ENCODE measurements at regions not wholly inside any gene's neighbourhood (a gene's known extent, or its start where the extent isn't known, plus 50 kb on each side); places are given as distances from the start of the nearest gene placed in this dataset.

DNA sequence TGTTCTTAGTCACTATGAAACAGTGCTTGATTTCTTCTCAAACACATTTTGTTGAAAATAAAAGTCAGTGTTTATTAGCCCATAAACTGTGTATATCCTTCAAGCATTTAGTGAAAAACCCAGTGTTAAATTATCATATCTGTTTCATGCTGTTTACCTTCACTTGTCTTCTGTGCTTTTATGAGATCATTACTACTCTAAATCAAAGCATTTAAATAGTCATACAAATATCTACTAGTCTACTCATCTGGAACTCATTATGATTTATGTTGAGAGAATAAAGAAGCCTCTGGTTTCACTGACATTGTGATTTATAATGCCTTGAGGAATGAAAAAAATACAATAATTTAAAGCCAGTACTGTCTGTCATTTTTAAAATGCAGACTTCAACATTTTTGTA, 366.5 kb downstream of the SLCO4C1 start:
- H3K27me3 ChIP-seq (ENCODE audit: control insufficient read depth in 1 of 2, insufficient read depth in 1 of 2, low read length in 2 of 2), result no peaks in the 10 kb centered on the region
- H2BK120ac ChIP-seq (ENCODE audit: low read depth, low read length), result no peak overlapping the region
- no peak overlapping the region for H3K23ac ChIP-seq (ENCODE audit: low read length in 2 of 2)
- H2BK12ac ChIP-seq (ENCODE audit: low read length in 2 of 2), result no peak overlapping the region
- H3K9me3 ChIP-seq (ENCODE audit: control insufficient read depth, low read length), result no peaks in the 10 kb centered on the region
- no peak for DNase-seq
- H3K4ac ChIP-seq (ENCODE audit: low read depth in 1 of 2, low read length in 2 of 2), result no peak overlapping the region
- no peak overlapping the region for H3K14ac ChIP-seq (ENCODE audit: low read length in 2 of 2)
- H2BK15ac ChIP-seq (ENCODE audit: low read depth, poor library complexity, severe bottlenecking), result no peak overlapping the region
- no peak overlapping the region for H3K27ac ChIP-seq (ENCODE audit: low read length, poor library complexity, severe bottlenecking)
- no peak overlapping the region for H2AFZ ChIP-seq (ENCODE audit: low read depth, low read length)
- no peak overlapping the region for H2AK5ac ChIP-seq (ENCODE audit: low read length, severe bottlenecking)
- no peak overlapping the region for H4K91ac ChIP-seq (ENCODE audit: low read length)
- H3K4me1 ChIP-seq (ENCODE audit: control insufficient read depth, insufficient read depth, low read depth, low read length), result no peaks in the 10 kb centered on the region
- H4K8ac ChIP-seq (ENCODE audit: low read length), result no peak overlapping the region
- no peak overlapping the region for H3K4me3 ChIP-seq (ENCODE audit: insufficient read depth in 1 of 2, low read depth in 1 of 2, low read length in 2 of 2)
- no peaks in the 10 kb centered on the region for H3K36me3 ChIP-seq (ENCODE audit: control insufficient read depth in 1 of 2, insufficient read depth in 2 of 2, low read depth in 1 of 2, low read length in 2 of 2)
- no peak overlapping the region for H3K4me2 ChIP-seq (ENCODE audit: low read length, poor library complexity, severe bottlenecking)
- H3K9ac ChIP-seq (ENCODE audit: low read length), result no peak overlapping the region
- no peaks in the 10 kb centered on the region for H3K79me1 ChIP-seq (replicated peaks; ENCODE audit: low read length, poor library complexity, severe bottlenecking)
- no peak overlapping the region for H2BK5ac ChIP-seq (ENCODE audit: low read depth, low read length, poor library complexity, severe bottlenecking)
- H3K18ac ChIP-seq (ENCODE audit: low read depth in 1 of 2, low read length in 2 of 2), result no peak overlapping the region

DNA sequence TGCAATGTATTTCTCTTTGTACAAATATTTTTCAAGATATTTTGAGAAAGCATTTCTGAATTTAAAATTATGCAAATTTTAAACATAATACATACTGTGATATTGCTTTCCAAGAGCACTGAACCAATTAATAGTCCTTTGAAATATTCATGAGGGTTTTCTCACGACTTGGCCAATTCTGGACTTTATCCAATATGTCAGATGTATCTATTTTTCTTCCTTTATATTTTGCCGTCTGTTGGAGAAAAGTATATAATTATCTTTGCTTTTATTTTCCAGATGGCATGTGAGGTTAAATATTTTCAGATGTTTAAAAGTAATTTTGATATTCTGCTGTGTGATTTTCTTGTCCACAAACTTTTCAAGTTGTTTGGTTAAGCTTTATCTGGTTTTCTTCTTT, 378.9 kb downstream of the SLCO4C1 start:
- Histone ChIP-seq H2BK5ac (ENCODE audit: low read depth, low read length, poor library complexity, severe bottlenecking) (no peak overlapping the region), H3K4me1 (ENCODE audit: control insufficient read depth, insufficient read depth, low read depth, low read length) (no peaks in the 10 kb centered on the region), H3K4ac (ENCODE audit: low read depth in 1 of 2, low read length in 2 of 2) (no peak overlapping the region), H3K27me3 (ENCODE audit: control insufficient read depth in 1 of 2, insufficient read depth in 1 of 2, low read length in 2 of 2) (no peaks in the 10 kb centered on the region), H2AK5ac (ENCODE audit: low read length, severe bottlenecking) (no peak overlapping the region), H3K9me3 (ENCODE audit: control insufficient read depth, low read length) (no peaks in the 10 kb centered on the region), H3K23ac (ENCODE audit: low read length in 2 of 2) (no peak overlapping the region), H4K91ac (ENCODE audit: low read length) (no peak overlapping the region), H2AFZ (ENCODE audit: low read depth, low read length) (no peak overlapping the region), H3K14ac (ENCODE audit: low read length in 2 of 2) (no peak overlapping the region), H2BK120ac (ENCODE audit: low read depth, low read length) (no peak overlapping the region), H3K4me2 (ENCODE audit: low read length, poor library complexity, severe bottlenecking) (no peak overlapping the region), H3K79me1 (replicated peaks; ENCODE audit: low read length, poor library complexity, severe bottlenecking) (no peaks in the 10 kb centered on the region), H3K9ac (ENCODE audit: low read length) (no peak overlapping the region), H3K18ac (ENCODE audit: low read depth in 1 of 2, low read length in 2 of 2) (no peak overlapping the region), H3K4me3 (ENCODE audit: insufficient read depth in 1 of 2, low read depth in 1 of 2, low read length in 2 of 2) (no peak overlapping the region), H2BK15ac (ENCODE audit: low read depth, poor library complexity, severe bottlenecking) (no peak overlapping the region), H2BK12ac (ENCODE audit: low read length in 2 of 2) (no peak overlapping the region), H3K27ac (ENCODE audit: low read length, poor library complexity, severe bottlenecking) (no peak overlapping the region), H3K36me3 (ENCODE audit: control insufficient read depth in 1 of 2, insufficient read depth in 2 of 2, low read depth in 1 of 2, low read length in 2 of 2) (no peaks in the 10 kb centered on the region), H4K8ac (ENCODE audit: low read length) (no peak overlapping the region)
- no CpG with 5 or more reads among the region's 2 CpGs for WGBS
- no peak for DNase-seq

DNA sequence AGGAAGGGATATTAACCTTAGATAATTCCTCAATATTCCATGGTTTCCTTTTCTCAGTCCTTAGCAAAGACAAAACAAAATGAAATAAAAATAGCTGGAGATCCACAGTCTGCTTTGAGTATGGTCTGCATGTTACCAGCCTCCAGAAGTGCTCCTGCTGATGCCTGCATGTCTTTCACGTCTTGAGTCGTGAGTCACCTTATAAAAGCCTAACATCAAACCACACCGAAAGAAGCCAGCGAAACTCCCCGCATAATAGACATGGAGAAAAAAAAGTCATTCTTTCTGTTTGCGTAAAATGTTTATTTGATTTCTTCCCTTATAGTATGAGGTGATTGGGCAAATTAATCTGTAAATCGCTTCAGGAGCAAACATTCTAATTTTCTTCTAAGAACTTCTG, 380.5 kb downstream of the SLCO4C1 start:
- Histone ChIP-seq H3K4ac (ENCODE audit: low read depth in 1 of 2, low read length in 2 of 2) (no peak overlapping the region), H3K36me3 (ENCODE audit: control insufficient read depth in 1 of 2, insufficient read depth in 2 of 2, low read depth in 1 of 2, low read length in 2 of 2) (no peaks in the 10 kb centered on the region), H2AFZ (ENCODE audit: low read depth, low read length) (no peak overlapping the region), H3K79me1 (replicated peaks; ENCODE audit: low read length, poor library complexity, severe bottlenecking) (no peaks in the 10 kb centered on the region), H2BK12ac (ENCODE audit: low read length in 2 of 2) (no peak overlapping the region), H4K8ac (ENCODE audit: low read length) (no peak overlapping the region), H3K14ac (ENCODE audit: low read length in 2 of 2) (no peak overlapping the region), H3K4me2 (ENCODE audit: low read length, poor library complexity, severe bottlenecking) (peak overlapping the region; percentile 48), H3K27me3 (ENCODE audit: control insufficient read depth in 1 of 2, insufficient read depth in 1 of 2, low read length in 2 of 2) (no peaks in the 10 kb centered on the region), H2BK120ac (ENCODE audit: low read depth, low read length) (no peak overlapping the region), H2AK5ac (ENCODE audit: low read length, severe bottlenecking) (no peak overlapping the region), H3K9me3 (ENCODE audit: control insufficient read depth, low read length) (no peaks in the 10 kb centered on the region), H3K27ac (ENCODE audit: low read length, poor library complexity, severe bottlenecking) (no peak overlapping the region), H3K4me3 (ENCODE audit: insufficient read depth in 1 of 2, low read depth in 1 of 2, low read length in 2 of 2) (no peak overlapping the region), H2BK15ac (ENCODE audit: low read depth, poor library complexity, severe bottlenecking) (no peak overlapping the region), H3K23ac (ENCODE audit: low read length in 2 of 2) (no peak overlapping the region), H3K4me1 (ENCODE audit: control insufficient read depth, insufficient read depth, low read depth, low read length) (no peaks in the 10 kb centered on the region), H2BK5ac (ENCODE audit: low read depth, low read length, poor library complexity, severe bottlenecking) (no peak overlapping the region), H3K9ac (ENCODE audit: low read length) (no peak overlapping the region), H3K18ac (ENCODE audit: low read depth in 1 of 2, low read length in 2 of 2) (no peak overlapping the region), H4K91ac (ENCODE audit: low read length) (no peak overlapping the region)
- 28% methylated on average over 5 of the region's 7 CpGs for whole genome bisulfite sequencing
- DNase-seq, result peak; percentile 70

DNA sequence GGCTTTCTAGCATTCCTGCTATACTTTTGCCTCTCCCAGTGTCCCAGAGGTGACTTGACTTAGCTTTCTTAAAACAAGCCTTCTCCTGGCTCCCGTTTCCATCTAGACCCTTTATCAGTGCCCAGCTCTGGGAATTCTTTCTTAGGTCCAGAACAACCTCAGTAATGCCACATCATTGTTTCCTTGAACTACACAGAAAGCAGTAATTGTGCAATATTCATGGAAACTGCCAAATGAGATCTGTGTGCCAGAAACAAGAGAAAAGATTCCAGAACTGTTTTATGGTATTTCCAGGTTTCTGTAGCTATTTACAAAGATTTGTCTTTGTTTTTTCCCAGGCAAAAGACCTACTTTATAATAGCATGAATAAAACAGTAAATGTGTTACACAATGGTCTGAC, 391.3 kb downstream of the SLCO4C1 start:
- H3K23ac ChIP-seq (ENCODE audit: low read length in 2 of 2), result no peak overlapping the region
- no peak overlapping the region for H3K4me3 ChIP-seq (ENCODE audit: insufficient read depth in 1 of 2, low read depth in 1 of 2, low read length in 2 of 2)
- WGBS, result 69% methylated on average over 1 of the region's 1 CpG
- no peak overlapping the region for H2BK12ac ChIP-seq (ENCODE audit: low read length in 2 of 2)
- no peak overlapping the region for H4K91ac ChIP-seq (ENCODE audit: low read length)
- no peak overlapping the region for H2AFZ ChIP-seq (ENCODE audit: low read depth, low read length)
- no peaks in the 10 kb centered on the region for H3K36me3 ChIP-seq (ENCODE audit: control insufficient read depth in 1 of 2, insufficient read depth in 2 of 2, low read depth in 1 of 2, low read length in 2 of 2)
- H3K9me3 ChIP-seq (ENCODE audit: control insufficient read depth, low read length), result no peaks in the 10 kb centered on the region
- H3K27me3 ChIP-seq (ENCODE audit: control insufficient read depth in 1 of 2, insufficient read depth in 1 of 2, low read length in 2 of 2), result no peaks in the 10 kb centered on the region
- no peak overlapping the region for H3K4ac ChIP-seq (ENCODE audit: low read depth in 1 of 2, low read length in 2 of 2)
- H3K9ac ChIP-seq (ENCODE audit: low read length), result no peak overlapping the region
- no peaks in the 10 kb centered on the region for H3K79me1 ChIP-seq (replicated peaks; ENCODE audit: low read length, poor library complexity, severe bottlenecking)
- H2BK5ac ChIP-seq (ENCODE audit: low read depth, low read length, poor library complexity, severe bottlenecking), result no peak overlapping the region
- H2AK5ac ChIP-seq (ENCODE audit: low read length, severe bottlenecking), result no peak overlapping the region
- H3K18ac ChIP-seq (ENCODE audit: low read depth in 1 of 2, low read length in 2 of 2), result no peak overlapping the region
- H4K8ac ChIP-seq (ENCODE audit: low read length), result no peak overlapping the region
- peak; percentile 28 for DNase-seq
- no peak overlapping the region for H3K4me2 ChIP-seq (ENCODE audit: low read length, poor library complexity, severe bottlenecking)
- H2BK120ac ChIP-seq (ENCODE audit: low read depth, low read length), result no peak overlapping the region
- H2BK15ac ChIP-seq (ENCODE audit: low read depth, poor library complexity, severe bottlenecking), result no peak overlapping the region
- no peaks in the 10 kb centered on the region for H3K4me1 ChIP-seq (ENCODE audit: control insufficient read depth, insufficient read depth, low read depth, low read length)
- H3K27ac ChIP-seq (ENCODE audit: low read length, poor library complexity, severe bottlenecking), result no peak overlapping the region
- no peak overlapping the region for H3K14ac ChIP-seq (ENCODE audit: low read length in 2 of 2)

Measured in mesenchymal stem cell (in vitro differentiated cells and primary cell).